ENCODE measurements at regions not wholly inside any gene's neighbourhood (a gene's known extent, or its start where the extent isn't known, plus 50 kb on each side); places are given as distances from the start of the nearest gene placed in this dataset.

- no peak for TF ChIP-seq POLR2A (IDR thresholded peaks at IDR 0.05; ENCODE audit: low read depth, low read length)
- no peak for TF ChIP-seq SPI1 (IDR thresholded peaks at IDR 0.05; ENCODE audit: low read depth, low read length)
- no peak for TF ChIP-seq TAF1 (IDR thresholded peaks at IDR 0.05; ENCODE audit: low read depth, low read length)
Measured at GRCh38 chr1:193421487-193421886, 235.1 kb upstream of the B3GALT2 start.
